Skin of body (tissue), 1 donor: ENCODE measurements at regions not wholly inside any gene's neighbourhood (a gene's known extent, or its start where the extent isn't known, plus 50 kb on each side); places are given as distances from the start of the nearest gene placed in this dataset.

Experiments
- DNase-seq: peaks from one replicate; lab custom pipeline; 2025; lab: John Stamatoyannopoulos, UW

DNA sequence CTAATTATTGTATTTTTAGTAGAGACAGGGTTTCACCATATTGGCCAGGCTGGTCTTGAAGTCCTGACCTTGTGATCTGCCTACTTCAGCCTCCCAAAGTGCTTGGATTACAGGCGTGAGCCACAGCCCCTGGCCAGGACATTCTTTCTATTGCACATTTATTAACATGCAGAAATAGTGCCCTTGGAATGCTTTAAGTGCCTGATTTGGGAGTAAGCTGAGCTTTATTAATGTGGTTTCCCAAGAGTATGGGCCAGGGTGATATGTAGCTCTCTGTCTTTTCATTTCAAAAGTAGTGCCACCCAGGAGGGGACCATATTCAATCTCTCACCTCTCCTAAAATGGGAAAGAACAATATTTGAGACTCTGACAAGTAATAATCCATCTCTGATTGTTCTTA is 970.7 kb downstream of the KCNMA1 start:
- no peak for DNase-seq

DNA sequence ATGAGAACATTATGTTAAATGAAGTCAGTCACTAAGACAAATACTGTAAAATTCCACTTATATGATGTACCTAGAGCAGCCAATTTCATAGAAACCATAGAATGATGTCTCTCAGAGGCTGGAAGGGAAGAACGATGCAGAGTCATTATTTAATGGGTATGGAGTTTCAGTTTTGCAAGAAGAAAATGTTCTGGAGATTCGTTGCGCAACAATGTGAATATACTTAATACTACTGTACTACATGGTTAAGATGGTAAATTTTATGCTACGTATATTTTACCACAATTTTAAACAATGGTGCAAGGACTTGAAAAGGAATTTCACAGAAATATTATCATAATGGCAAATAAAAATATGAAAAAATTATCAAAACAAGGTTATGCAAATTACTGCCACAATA is 972.6 kb downstream of the KCNMA1 start:
- no peak for DNase-seq

DNA sequence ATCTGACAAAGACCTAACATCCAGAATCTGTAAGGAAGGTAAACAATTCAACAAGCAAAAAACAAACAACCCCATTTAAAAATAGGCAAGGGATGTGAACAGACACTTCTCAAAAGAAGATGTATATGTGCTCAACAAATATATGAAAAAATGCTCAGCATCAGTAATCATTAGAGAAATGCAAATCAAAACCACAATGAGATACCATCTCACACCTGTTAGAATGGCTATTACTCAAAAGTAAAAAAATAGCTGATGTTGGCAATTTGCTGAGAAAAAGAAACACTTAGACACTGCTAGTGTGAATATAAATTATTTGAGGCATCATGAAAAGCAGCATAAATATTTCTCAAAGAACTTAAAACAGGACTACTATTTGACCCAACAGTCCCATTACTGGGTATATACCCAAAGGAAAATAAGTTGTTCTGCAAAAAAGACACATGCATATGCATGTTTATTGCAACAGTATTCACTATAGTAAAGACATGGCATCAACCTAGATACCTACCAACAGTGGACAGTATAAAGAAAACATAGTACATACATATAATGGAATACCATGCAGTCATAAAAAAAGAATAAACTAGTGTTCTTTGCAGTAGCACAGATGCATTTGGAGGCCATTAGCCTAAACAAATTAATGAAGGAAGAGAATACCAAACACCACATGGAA is 980.1 kb downstream of the KCNMA1 start:
- DNase-seq, result no peak

DNA sequence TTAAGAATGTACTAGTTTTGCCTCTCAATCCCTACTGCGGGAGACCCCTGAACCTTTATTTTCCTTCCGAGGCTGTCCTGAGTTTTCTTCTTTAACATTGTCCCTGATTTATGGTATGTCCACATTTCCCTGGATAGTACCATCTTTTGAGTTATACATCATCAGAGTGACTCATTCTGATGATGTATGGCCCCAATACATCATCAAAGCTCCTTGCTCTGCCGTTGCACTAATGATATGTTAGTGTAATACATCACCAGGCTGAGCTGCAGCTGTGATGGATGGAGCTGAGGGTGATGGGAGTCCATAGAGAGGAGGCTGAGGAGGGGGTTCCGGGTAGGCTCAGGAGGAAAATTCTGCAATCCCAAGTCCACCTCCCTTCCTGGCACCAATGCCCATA is 986.5 kb downstream of the KCNMA1 start:
- no peak for DNase-seq

DNA sequence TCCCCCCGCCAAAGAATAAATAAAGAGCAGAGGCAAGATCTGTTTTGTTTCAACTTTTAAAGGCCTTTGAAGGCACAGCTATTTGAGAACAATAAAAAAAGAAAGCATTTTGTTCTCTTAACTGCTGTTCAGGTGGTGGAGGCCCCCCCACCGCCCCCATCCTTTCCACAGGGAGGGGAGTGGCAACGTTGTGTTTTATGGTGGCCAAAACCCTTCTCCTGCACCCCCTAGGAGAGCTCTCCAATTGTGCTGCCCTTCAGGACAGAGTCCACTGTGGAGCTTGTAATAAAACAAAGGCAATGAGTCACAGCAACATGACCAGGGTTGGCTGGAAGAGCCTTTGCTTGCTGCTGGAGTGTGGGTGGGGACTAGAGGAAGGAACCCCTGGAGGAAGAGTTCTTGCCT is 987.9 kb downstream of the KCNMA1 start:
- no peak for DNase-seq

DNA sequence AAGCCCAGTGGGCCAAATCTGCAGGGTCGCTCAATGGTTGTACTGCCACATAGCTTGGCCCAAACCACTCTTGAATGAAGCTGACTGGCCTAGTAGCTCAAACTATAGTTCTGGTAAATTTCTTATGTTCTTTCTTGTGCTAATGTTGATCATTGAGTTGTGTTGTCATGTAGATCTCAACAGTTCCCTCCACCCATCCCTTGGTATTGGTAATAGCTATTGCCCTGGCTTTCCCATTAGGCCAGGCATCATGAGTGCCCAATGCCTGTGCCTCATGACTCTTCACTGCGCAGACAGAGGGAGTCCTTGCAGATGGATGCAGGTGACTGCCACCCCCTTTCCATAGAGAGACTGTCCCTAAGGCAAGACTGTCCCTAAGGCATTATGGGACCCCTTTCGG is 988.4 kb downstream of the KCNMA1 start:
- DNase-seq, result no peak

DNA sequence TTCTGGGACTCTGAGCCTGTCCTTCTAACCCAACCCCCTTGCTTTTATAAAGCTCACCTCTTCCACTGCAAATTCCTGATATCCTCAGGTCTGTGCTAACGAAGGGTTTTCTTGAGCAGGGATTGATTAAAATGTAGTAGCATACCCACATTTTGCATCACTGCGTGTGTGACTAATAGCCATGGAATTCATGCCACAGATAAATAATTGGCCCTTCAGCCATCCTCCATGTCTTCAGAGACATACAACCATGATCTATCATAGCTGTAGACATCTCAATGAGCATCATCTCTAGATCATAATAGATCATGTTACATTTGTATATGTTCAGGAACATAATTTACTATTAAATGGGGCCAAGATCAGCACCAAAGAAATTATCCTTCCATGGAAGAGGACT is 990.3 kb downstream of the KCNMA1 start:
- no peak for DNase-seq

DNA sequence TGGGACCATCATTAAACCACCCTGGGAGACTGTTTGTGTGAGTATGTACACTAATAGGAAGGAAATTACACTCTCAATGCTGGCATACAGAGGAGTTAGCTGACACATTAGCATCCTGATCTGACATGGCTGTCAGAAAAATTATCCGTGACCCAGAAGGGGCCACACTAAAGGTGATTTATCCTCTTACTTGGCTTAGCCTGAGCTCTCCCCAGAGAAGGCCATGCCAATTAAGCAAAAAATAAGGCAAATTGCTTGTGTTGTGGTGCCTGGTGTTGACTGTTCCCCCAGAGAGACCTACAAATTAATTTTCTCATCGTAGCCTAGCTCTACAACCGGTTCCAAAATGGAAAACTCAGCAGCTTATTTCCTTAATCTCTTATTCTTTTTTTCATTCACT is 992.3 kb downstream of the KCNMA1 start:
- no peak for DNase-seq

DNA sequence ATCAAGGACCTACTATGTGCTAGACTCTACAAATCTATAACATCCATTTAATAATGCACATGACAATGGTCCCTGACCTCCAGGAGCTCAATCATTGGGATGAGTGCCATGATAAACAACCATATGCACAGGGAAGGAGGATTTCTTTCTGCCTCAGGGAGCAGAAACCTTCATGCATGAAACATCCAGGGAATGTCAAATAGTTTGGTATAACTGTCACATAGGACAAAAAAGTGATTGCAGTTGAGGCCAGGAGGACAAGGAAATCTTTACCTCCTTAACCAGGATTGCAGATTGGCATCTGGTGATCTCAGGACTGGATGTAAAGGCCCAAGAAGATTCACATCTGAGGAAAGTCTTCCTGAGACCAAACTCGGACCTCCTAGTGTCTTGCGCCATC is 993.1 kb downstream of the KCNMA1 start:
- no peak for DNase-seq

DNA sequence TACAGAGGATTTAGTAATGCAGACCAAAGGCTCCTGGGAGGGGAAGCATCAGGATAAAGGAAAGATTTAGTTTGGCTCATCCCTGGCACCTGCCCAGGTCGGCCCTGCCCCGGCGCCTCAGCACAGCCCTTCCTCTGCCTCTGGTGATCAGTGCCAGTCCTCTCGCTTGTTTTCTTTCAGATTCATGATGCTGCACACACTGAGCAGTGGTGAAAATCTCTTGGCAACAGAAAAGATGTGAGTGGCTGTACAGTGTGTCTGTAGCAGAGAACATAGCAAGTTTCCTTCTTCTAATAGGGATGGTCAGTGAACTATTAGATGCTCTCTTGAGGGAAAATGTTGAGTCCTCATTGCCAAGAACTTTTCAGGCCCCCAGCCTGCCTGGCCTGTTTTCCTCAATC is 994.1 kb downstream of the KCNMA1 start:
- no peak for DNase-seq

DNA sequence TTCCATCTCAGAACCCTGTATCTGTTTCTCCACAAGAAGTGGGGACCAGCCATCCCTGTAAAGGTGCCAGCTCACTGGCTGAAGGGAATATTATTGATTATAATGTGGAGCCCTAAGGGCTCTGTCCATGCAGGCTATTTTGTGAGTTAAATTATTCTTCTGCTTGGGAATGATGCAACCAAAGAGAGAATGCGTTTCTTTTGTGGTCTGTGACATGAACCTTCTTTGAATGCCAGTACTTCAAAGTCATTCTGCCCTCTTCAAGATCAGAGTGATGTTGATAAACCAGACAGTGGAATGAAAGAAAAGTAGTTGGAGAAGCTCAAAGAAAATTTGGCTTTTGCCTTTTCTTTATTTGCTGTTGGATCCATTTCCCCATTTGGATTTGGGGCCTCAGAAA is 995.2 kb downstream of the KCNMA1 start:
- DNase-seq, result no peak

DNA sequence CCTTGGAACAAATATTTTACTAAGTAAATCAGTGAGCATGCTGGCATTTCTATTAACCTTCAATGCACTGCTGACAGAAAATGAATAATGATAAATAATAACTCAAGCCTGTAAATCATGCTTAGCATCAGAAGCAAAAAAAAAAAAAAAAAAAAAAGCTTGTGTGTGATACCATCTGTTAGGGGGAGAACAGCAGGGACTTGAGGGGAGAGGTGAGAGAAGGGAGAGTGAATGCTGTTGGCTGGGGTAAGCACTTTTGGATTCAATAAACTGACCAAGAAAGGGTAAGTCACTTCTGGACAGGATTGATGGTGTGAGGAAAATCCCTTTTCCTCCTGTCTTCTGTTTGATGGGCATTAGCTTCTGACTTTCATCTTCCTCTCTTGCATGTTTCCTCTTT is 996.4 kb downstream of the KCNMA1 start:
- DNase-seq, result no peak

DNA sequence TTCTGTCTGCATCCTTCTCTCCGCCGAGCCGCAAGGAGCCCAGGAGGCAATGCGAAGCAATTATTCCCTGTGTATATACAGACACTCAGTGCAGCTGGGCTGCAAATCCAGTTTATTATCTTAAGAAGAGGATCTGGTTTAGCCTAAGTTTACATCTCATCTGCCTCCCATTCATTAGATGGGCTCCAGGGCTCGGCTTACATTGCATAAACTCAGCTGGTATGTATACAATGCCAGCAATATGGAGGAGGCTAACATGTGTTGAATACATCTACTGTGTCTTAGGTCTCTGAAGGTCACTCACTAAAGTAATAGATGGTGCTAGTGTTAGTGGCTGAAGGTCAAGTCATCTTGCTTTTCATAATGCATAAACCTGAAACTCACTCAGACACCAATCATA is 996.8 kb downstream of the KCNMA1 start:
- DNase-seq, result no peak

DNA sequence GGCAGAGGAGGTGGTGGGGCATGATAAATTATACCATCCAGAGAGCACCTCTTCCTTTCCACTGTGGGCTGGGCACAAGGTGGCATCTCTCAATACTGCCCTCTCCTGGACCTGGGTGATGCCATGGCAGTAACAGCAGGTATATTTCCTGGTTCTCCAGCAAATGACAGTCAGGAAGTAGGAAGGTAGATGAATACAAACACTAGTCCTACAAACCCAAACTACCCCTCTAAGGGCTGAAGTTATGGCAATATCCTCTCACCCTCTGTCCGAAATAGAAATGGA is 1004.9 kb downstream of the KCNMA1 start:
- DNase-seq, result no peak

DNA sequence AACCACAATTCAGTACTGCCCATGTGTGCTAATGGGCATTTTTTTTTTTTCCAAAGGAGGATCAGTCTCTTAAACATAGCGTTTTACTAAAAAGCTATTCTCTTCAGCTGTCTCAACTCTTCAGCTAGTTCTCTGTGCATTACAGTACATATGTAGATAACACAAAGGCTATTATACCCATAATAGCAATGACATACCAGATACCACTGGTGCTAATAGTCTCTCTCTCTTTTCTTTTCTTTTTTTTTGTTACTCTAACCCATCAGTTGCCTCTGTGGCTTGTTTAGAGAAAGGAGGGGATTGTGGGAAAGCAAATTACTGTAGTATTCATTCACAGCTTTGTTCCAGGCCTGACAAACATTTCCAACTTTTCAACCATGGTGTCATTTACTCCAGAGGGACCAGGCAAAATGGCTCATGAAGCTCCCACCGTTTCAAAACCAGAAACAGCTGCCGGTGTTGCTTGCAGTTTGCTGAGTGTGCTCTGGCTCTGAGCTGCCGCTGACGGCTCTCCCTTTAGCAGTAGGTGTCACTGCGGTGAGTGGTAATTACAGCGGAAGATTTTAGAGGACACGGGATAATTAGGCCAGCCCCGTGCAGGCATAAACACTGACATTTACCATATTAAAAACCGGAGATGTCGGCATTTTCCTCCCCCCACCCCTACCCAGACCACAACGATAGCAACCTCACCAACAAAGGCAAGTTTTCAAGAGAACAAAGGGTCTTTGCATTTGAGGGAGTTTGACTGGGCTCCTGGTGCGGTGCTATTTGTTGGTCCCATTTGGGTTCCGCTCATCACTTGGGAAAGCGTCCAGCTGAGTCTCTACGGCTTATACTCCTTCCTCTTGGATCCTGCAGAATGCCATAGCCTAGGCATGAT is 1005.5 kb downstream of the KCNMA1 start:
- DNase-seq, result peak; percentile 28

DNA sequence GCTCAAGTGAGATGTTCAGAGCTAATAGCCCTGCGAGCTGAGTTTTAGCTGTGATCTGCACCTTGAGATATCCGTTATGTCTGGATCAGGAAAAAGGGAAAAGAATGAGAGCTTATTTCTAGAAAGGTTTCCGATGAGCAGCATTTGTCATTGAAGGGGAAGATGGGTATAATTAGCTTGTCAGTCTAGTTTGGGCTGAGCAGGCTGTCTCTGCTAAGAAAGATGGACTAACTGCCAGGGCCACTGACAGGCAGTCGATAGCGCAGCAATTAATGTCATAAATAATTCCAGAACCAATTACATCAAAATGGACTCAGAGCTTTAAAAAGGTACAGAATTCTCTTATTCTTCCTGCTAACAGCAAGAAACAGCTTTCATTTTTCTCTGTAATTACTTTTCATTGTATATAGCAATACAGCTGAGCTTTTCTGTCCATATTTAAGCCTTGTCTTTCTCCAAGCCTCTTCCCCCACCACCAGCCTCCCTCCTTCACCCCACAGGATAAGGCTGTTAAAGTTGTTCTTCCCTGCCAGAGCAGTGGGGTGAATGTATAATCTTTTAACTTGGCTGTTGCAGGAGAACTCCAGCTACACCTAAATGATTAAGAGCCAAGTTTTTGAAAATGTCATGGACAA is 1006.5 kb downstream of the KCNMA1 start:
- DNase-seq, result no peak

DNA sequence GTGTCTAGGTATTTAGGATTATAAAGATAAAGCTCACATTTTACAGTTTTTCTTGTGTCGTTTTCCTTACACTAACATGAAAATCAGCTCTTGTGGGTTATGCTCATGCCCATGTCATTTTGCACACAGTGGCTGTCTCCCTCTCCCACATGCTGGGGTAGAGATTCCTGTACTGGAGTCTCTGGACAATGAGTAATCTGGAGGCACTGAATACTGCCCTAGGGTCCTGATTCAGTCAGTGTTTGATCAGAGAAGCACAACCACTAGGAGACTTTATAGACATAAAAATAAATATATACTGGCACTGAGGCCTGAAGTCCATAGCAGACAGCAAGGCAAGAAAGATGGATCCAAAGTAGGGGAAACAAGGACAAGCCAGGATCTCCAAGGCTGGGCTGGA is 1008.8 kb downstream of the KCNMA1 start:
- no peak for DNase-seq

DNA sequence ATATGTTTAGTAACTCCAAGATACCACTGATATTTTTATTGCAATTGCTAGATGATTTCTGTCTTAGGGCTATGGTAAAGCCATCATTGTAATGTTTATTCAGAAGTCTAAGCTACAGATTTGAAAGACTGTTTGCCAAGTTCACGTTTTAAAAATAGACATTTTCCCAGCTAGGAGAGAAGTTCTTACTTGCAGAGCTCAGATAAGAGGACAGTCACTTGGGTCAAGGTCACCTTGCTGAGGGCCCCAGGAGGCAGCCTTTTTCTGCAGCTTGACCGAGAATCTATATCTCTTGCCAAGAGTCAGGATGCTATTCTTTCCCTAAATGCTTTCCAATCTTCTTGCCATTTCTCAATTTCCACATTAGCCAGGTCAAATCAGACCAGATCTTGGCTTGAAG is 1011.2 kb downstream of the KCNMA1 start:
- no peak for DNase-seq

DNA sequence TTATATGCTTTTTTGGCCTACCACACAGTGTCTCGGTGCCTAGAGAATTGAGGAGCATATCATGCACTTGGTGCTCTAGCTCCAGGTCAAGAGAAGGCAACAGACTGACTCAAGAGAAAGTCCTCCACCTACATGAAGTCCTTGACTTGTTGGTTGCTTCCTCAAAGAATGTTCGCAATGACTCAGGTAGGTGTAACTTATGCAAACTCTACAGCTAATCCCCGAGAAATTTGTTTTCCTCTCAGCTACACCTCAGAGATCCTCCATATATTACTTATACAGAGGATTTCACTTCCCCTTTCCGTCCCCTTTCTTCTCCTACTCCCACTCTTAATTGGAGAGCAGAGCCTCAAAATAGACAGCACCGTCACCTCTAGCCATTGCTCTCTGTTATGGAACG is 1013.1 kb downstream of the KCNMA1 start:
- DNase-seq, result no peak

DNA sequence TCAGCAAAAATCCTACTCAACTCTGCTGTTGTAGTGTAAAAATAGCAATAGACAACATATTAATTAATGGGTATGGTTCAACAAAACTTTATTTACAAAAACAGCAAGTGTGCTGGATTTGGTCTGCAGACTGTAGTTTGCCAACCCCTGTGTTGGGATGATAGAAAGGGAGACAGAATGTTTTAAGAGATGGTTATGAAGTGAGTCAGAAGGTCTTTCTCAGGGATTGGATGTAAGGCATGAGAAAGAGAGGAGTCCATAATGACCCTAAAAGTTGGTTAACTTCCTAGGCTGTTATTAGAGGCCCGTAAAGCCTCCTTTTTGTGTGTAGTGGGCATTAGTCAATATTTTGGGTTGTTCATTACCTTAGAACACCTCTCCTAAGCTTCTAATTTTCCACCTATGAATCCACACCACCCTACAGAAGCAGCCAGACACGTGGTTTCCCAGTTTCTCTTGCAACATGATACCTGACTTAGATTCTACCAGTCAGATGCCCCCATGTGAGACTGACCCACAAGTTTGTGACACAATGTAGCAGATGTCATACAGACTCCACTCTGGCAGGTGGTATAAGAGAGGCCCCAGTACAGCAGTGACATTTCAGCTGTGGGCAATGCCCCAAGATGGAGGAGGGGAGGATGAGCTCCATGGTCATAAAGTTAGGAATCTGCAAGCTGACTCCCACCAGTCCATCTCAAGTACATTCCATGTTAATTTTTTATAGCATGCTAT is 1015.6 kb downstream of the KCNMA1 start:
- no peak for DNase-seq

DNA sequence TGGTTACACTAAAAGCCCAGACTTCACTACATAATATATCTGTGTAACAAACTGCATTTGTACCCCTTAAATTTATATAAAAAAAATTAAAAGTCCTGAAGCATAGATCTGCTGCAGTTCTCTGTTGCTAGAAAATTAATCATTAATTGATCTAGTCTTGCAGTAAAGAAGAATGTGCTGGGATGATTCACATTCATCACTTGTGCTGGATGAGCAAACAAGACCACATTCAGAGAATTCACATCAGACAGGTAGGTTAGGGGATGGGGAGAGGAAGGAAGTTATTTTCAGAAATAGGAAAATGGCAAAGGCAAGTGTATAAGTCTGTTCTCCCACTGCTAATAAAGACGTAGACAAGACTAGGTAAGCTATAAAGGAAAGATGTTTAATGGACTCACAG is 1019.0 kb downstream of the KCNMA1 start:
- DNase-seq, result no peak

DNA sequence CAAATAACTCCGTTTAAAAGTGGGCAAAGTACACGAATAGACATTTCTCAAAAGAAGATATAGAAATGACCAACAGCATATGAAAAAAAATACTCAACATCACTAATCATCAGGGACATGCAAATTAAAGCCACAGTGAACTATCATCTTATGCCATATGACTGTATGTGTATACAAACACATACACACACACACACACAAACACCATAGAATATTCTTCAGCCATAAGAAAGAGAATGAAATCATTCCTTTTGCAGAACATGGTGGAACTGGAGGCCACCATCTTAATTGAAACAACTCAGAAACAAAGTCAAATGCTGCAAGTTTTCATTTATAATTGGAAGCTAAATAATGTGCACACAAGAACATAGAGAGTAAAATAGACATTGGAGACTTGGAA is 1019.4 kb downstream of the KCNMA1 start:
- no peak for DNase-seq
